HTR-8/SVneo (cell line): ENCODE measurements at regions not wholly inside any gene's neighbourhood (a gene's known extent, or its start where the extent isn't known, plus 50 kb on each side); places are given as distances from the start of the nearest gene placed in this dataset.

ENCODE experiments used
- DNase-seq: peaks from one replicate; pipeline ENCODE4 v3.0.0; 2011; ENCODE audit warnings: low spot score, mixed read lengths; ENCODE audit not compliant: insufficient read length
- FAIRE-seq: peaks from 2 replicates; lab custom pipeline; 2011; peaks lifted over from hg19 to GRCh38; lab: Jason Lieb, UNC

- FAIRE-seq (no peak), DNase-seq (no peak)
Observed at GRCh38 chr2:181320638-181321037, 136.5 kb upstream of the ITGA4 start.

- DNase-seq (no peak), FAIRE-seq (no peak)
Observed at GRCh38 chr2:181324912-181325311, 132.3 kb upstream of the ITGA4 start.

- no peak for FAIRE-seq
- no peak for DNase-seq
Observed at GRCh38 chr2:181326661-181327060, 130.5 kb upstream of the ITGA4 start.

- FAIRE-seq = no peak
- DNase-seq = no peak
Observed at GRCh38 chr2:181330286-181330685, 126.9 kb upstream of the ITGA4 start.

- FAIRE-seq (no peak), DNase-seq (no peak)
Observed at GRCh38 chr2:181332044-181332605, 125.1 kb upstream of the ITGA4 start.

- DNase-seq (no peak), FAIRE-seq (no peak)
Observed at GRCh38 chr2:181334158-181334826, 122.9 kb upstream of the ITGA4 start.

- DNase-seq (no peak), FAIRE-seq (no peak)
Observed at GRCh38 chr2:181340891-181341290, 116.3 kb upstream of the ITGA4 start.

GRCh38 chr2:181341855-181342600 is 115.2 kb upstream of the ITGA4 start:
- FAIRE-seq (no peak), DNase-seq (no peak)

GRCh38 chr2:181348107-181348837 is 108.9 kb upstream of the ITGA4 start:
- FAIRE-seq (no peak), DNase-seq (no peak)

GRCh38 chr2:181352158-181352557 is 105.0 kb upstream of the ITGA4 start:
- FAIRE-seq (no peak), DNase-seq (no peak)

- no peak for FAIRE-seq
- peak; percentile 6 for DNase-seq
Observed at GRCh38 chr2:181354626-181355025, 102.6 kb upstream of the ITGA4 start.

GRCh38 chr2:181356526-181357130 is 100.6 kb upstream of the ITGA4 start:
- no peak for FAIRE-seq
- no peak for DNase-seq

- no peak for DNase-seq
- no peak for FAIRE-seq
Observed at GRCh38 chr2:181357979-181358378, 99.2 kb upstream of the ITGA4 start.

GRCh38 chr2:181362561-181362960 is 94.6 kb upstream of the ITGA4 start:
- no peak for DNase-seq
- no peak for FAIRE-seq

- no peak for FAIRE-seq
Observed at GRCh38 chr2:181363164-181363563, 94.0 kb upstream of the ITGA4 start.

GRCh38 chr2:181364492-181365170 is 92.6 kb upstream of the ITGA4 start:
- FAIRE-seq = no peak
- DNase-seq = no peak

More at GRCh38 chr2:181363164-181363563, 94.0 kb upstream of the ITGA4 start:
- no peak for DNase-seq

- no peak for FAIRE-seq
- no peak for DNase-seq
Observed at GRCh38 chr2:181366675-181367175, 90.5 kb upstream of the ITGA4 start.

GRCh38 chr2:181367411-181367810 is 89.8 kb upstream of the ITGA4 start:
- no peak for FAIRE-seq
- no peak for DNase-seq

GRCh38 chr2:181367906-181368435 is 89.2 kb upstream of the ITGA4 start:
- DNase-seq (no peak), FAIRE-seq (no peak)
